CD4-positive, alpha-beta T cell treated with Interferon gamma for 1 hour (primary cell): ENCODE measurements at regions not wholly inside any gene's neighbourhood (a gene's known extent, or its start where the extent isn't known, plus 50 kb on each side); places are given as distances from the start of the nearest gene placed in this dataset.

Experiments used
- DNase-seq: peaks from one replicate; pipeline ENCODE4 v3.0.0-alpha.2; 2020

DNA sequence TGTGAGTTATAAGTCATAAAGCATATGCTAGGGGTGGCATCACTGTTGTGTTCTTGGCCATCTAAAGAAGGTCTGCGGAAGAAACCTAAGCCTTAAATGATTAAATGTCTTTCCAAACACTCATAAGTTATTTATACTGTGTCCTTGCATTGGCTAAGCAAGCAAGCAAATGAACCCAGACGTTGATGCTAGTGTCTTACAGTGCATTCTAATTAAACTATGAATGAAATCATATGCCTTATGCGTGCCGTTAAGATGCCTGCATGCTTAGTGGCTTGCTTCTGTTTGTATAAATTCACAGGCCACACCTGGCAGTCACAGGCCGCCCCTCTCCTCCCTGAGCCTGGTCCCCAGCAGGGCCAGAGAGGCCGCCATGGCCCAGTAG, 49.9 kb downstream of the RIN2 start:
- no peak for DNase-seq

DNA sequence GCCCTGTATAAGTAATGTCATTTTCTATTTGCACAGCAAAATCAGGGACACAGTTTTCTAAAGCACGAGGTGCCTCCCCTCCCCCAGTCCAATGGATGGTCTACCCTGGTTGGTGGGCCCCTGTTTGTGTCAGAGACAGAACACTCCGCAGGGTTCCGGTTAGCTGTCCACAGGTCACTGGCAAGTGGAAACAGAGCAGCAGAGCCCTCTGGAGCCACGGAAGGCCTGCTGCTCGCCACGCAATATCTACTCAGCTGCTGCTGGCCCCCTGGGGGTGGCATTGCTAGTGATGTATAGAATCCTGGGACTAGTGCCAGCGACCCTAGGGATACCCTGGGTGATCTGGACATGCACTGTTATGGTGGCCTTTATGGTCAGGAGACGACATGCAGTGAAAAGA, 50.4 kb downstream of the RIN2 start:
- no peak for DNase-seq

DNA sequence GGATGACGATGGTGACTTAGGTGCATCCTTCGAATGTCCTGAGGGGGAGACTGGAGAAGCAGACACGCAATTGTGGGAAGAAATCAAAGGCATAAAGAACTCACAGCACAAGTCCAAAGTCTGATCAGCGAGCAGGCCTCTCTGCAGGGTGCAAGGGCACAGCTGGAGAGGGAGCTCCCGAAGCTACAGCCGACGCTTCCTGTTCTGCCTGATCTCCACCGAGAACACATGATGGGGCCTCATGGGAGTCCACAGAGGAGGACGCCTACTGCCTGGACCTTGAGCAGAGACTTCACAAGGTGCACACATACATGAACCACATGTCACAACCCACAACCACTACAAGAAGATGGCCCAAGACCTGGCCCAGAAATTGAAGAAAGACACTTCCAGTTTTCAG, 51.4 kb downstream of the RIN2 start:
- DNase-seq: no peak

DNA sequence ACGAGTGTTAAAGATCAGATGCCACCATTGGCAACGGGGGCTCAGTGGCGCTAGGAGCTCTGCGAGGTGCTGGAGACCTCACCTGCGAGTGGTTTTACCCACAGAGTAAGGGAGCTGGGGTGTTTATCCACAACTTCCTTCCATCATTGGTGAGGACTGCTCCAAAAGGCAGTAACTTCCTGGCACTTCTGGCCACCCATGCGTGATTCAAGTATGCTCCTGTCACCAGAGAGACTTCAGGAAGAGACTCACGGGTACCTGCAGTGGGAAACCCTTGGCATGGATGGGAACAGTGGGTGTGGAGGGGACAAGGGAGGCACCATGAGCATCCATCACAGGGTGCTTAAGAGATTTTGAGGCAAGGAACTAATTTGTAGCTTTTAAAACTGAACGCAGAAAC, 53.2 kb downstream of the RIN2 start:
- no peak for DNase-seq

DNA sequence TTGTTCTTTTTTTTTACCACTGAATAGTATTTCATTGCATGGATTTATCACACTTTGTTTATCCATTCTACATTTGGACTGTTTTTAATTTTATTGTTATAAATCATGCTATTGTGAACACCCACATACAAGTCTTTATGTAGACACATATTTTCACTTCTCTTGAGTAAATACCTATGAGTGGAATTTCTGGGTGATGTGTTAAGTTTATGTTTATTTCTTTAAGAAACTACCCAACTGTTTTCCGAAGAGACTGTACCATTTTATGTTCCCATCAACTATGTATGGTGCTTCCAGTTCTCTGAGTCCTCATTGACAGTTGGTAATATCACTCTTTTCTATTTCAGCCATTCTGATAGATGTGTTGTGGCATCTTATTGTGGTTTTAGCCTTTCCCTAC, 54.0 kb downstream of the RIN2 start:
- DNase-seq: no peak

DNA sequence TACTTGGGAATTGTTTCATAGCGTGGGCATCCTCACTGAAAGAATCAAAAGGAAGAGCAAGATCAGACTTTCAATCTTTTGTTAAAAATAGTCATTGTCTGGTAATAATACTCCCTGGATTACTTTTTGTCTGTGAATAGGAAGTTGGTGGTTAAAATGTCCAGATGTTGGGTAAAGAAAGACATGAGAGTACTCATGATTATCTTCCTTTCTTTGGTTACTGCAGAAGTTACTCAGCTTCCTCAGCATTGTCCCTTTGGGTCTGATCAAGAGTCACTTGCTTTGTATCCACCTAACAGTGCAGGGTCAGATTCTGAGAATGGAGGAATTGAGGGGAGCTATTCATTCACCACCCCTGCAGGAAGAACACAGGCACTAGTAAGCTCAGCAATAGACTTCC, 54.6 kb downstream of the RIN2 start:
- no peak for DNase-seq

DNA sequence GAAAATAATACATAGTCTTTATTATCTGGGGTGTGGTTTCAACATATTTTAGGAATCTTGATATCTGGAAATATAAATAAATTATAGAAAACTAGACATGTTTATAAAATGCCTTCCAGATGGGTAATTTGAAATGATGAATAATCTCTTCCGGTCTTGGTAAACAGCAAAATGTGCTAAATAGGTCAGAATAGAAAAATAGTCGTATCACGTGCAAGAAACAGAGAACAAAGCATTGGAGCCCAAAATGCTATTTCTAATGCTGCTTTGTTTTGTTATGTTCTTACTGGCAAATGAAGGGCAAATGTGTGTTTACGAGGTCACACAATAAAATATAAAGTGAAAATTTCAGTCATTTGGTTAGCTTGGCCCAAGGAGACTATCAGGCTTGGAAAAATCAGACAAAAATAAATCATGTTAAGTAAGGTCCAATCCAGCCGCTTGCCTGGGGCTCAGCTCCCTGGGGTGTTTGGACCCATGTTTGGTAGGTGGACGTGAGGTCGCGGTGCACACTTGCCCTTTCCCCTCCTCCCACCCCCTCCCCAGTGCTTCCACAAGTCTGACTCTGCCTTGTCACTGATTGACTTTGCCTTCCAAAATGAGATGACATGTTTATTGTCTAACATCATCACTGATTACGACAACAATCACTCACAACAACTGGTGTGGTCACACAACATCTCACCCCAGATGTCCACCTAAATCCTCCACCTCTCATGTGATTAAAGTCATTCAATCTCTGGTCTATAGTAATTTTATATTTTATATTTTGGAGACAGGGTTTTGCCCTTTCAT, 56.0 kb downstream of the RIN2 start:
- no peak for DNase-seq

DNA sequence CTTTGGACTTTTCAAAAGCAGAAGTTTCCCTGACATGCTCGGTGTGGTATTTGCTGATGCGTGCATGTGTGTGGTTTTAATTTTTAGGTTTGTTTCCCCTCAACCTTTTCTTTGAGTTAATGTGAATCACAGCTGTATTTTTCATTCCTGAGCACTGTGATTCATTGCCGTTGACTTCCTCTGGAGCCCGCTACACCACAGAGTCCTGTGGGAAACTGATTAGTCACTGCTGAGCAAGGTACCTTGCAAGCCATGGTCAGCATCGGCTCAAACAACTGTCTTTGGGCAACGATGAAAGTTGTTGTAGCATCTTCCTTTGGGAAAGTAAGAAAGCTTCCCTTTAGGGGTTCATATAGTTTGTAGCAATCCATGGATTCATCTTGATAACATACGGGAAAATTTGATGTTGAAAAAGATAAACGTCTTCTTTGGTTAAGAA, 57.5 kb downstream of the RIN2 start:
- DNase-seq: peak; percentile 24

DNA sequence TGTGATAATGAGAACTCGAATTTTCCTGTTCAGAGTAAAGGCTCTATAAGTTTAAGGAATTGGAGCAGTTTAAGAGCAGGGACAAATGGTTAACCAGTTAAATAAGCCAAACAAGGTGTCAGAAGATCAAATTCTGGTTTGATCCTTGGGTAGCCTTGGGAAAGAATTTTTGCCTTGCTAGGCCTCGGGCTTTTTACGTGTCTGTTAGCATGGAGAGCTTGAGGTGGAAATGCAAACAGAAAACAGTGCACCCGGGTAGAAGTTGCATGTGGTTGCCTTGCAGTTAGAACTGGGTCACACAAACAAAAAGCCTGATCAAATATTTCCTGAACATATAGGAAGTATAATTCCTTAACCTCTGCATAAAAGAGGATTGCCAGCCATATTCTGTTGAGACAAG, 58.3 kb downstream of the RIN2 start:
- no peak for DNase-seq

DNA sequence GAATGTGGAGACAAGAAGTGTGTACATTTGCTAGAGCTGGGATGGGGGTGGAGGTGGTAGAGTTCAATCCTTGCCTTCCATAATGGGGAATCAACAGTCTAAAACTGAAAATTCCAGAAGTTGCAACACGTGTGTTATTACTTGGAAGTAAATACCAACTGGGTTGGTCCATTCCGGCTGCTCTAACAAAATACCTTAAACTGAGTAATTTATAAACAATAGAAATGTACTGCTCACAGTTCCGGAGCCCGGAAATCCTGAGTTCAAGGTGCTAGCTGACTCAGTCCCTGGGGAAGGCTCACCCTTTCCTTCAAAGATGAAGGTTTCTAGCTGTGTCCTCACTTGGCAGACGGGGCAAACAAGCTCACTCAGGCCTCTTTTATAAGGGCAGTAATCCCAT, 59.0 kb downstream of the RIN2 start:
- no peak for DNase-seq

DNA sequence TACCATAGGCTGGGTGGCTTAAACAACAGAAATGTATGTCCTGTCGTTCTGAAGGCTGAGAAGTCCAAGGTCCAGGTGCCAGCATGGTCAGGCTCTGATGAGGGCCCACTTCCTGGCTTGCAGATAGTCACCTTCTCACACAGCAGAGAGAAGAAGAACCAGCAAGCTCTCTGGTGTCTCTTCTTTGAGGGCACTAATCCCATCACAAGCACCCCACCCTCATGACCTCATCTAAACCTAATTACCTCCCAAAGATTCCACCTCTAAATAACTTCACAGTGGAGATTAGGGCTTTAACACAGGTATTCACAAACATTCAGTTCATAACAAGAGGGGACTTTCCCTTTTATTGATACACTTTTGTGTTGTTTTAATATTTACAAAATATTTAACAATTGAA, 61.1 kb downstream of the RIN2 start:
- no peak for DNase-seq

DNA sequence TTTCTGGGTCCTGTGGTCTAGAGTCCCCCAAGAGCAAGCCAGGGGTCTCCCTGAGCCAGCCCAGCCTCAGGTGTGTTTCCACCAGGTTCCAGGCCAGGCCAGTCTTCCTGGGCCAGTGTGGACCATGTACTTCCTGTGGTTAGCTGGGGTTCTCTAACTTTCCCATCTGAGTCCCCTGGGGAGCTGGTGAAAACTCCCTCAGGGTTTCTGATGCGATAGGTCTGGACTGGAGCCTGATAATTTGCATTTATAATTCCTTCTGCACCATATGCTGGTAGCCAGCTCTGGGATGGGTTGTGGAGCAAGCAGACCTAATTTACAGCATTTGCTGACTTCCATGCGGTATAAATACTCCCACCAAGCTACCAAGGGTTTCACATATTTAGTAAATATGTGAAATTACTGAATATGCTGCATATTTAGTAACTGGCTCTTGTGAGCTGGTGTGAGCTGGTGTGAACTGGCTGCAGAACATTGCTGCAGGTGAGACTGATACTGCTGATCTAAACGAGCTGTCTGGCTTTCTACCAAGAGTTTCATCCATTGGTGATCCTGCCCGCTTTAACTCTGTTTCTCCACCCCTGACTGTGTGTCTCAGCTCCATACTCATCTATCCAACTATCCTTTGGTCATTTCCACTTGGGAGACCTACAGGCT, 62.6 kb downstream of the RIN2 start:
- DNase-seq: no peak

DNA sequence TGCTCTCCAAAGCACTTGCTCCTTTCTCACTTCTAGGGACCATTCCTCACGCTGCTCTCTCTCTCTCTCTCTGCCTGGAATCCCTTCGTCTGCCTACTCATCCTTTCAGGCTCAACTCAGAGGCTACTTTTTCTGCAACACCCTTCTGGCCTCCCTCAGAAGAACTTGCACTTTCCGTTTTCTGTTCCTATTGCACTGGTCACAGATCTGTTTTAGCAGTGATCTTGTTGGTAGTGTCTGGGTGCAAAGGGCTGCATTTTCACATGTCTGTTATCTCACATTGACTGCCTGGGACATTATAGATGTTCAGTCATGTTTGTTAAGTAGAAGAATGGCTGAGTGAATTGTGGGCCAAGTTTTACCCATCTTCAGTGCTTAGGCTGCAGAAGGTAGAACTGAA, 63.5 kb downstream of the RIN2 start:
- no peak for DNase-seq

DNA sequence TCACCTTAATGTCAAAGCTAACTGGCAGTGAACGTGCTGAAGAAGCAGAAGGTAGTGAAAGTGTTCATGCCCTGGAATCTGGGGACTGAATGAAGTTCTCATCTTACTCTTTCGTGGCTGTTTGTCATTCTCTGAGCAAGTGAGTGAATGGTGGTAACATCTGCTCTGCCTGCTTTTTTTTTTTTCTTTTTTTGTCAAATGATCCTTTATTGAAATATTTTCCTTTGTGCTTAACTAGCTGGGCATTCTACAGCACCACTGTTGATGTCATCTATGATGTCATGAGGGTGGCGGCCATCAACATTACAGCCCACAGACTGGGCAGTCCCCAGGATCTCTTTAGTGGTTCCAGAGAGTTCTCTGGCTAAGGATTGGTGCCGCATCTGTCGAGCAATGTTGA, 65.2 kb downstream of the RIN2 start:
- DNase-seq: no peak

DNA sequence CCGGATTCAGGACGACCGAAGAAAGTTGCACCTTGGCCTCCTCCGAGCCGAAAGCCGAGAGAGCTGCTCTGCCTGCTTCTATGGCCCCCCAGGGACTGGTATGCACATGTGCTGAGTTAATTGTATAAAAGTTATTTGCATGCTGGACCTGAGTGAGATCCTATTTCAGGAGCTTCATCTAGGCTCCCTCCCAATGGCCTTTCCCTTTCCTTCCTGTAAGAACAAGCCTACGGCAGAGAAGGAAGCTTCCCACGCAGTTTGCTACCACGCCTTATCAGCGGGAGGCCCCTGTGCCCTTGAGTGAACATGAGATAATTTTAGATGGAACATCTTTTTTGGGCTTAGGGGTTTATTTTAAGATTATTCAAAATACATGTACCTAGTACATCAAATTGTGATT, 65.9 kb downstream of the RIN2 start:
- no peak for DNase-seq

DNA sequence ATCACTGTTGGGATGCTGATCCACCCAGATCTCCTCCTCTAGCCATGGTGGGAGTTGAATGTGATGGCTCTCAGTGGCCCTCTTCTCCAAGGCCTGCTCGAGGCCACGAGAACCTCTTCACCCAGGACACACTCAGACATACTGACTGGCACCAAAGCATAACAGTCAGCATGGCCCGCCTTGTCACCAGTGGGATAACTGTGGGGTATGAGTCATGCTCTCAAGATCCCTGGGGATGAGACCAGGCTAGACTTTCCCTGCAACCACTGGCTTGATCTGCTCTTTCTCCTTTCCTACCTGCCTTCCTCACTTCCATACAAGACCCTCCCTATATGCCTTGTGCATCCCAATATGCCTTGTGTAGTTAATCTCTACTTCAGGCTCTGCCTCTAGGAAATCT, 66.8 kb downstream of the RIN2 start:
- DNase-seq: no peak

DNA sequence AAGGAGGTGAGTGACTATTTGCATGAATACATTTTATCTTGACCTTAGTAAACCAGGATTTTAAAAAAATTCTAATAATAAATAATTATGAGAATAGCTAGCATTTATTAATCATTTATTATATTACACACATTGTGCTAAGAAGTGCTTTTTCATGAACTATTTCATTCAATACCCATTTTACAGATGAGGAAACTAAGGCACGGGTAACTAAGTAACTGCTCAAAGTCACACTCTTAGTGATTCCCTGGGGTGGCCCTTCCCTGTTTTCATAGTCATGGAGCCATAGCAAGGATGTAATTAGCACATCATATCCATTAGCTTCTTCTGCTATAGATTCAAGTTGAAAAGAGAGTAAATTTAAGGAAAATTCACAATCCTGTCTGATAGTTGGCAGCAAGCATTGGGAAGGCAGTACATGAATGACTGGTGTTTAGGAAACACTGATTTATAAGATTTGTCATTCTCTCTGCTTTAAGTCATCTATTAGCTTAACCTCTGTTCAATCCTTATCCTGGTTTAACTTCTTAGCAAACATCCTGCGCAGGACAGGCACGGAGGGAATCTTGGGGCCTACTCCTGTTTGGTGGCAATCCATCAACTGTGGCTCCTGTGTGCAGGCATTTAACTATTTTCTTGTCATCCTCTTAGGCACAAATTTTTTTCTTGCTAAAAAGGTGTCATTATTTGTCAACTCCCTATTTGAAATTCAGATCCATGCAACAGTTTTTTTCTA, 68.3 kb downstream of the RIN2 start:
- no peak for DNase-seq

DNA sequence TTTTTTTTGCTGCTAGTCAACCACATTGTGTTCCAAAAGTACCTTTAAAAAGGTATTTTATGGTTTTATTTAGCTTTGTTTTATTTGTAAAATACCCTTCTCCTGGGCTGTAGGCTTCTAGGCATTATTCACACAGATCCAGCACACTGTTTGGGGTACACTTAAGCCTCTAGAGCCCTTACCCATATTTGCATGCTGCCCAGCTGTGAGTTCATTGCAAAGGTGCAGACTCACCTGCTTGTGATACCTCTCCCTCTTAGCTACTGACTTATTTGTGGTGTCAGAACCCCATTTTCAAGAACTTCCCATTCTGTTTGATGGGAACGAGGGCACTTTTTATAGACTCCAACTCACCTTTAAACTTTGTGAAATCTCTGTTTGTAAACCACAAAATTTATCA, 69.8 kb downstream of the RIN2 start:
- DNase-seq: no peak

DNA sequence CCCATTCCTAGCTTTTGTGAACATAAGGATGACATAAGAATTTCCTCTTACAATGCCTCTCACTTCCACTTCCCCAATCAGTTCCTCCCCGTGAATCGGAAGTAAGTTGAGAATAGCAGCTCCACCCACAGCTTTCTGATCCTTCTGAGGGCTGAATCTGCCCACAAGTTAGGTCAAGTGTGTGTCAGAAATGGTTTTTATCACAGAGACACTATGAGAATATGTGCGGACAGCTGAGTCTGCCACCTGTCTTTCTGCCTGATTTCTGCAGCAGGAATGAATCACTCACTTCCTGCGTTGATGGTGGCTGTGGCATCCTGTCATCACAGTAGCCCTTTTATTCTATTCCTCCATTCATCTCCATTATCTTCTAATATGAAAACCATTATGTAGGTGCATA, 70.2 kb downstream of the RIN2 start:
- peak; percentile 52 for DNase-seq

DNA sequence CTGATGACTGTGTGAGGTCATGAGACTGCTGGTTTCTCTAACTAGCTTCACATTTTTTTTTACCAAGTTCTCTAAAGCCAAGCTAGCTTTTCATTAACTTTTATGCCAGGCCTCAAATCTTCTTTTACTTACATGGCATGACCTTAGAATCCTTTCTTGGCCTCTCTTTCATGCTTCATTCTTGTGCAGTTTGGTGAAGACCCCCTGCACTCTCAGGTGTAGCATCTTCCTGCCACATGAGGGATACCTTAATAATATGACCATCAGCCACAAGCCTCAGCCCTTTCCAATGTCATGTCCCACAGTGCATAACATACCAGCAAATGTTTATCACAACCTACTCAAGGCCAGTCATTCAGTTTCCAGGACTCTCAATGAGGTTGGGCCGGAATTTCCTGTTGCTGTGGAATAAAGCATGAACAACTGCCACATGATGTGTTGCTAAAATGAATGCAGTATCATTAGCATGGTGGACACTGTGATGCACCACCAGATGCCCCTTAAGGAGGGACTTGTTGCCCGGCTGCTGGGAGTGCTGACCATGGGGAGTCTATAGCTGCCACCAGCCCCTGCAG, 72.2 kb downstream of the RIN2 start:
- DNase-seq: no peak

DNA sequence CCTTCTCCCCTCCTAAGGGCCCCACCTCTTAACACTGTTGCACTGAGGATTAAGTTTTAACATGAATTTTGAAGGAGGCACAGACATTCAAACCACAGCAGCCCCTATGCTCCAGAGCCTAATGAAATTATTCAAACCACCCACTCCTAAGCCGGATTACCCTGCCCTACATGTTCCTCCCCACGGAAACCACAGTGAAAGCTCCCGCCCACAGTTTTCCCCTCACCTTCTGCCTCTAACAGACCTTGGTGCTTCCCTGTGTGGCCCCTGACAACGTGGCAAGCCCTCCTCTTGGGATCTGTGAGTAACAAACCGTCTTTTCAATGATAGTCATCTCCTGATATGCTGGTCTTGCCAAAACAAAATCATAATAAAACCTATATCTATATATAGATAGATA, 74.8 kb downstream of the RIN2 start:
- DNase-seq: no peak

DNA sequence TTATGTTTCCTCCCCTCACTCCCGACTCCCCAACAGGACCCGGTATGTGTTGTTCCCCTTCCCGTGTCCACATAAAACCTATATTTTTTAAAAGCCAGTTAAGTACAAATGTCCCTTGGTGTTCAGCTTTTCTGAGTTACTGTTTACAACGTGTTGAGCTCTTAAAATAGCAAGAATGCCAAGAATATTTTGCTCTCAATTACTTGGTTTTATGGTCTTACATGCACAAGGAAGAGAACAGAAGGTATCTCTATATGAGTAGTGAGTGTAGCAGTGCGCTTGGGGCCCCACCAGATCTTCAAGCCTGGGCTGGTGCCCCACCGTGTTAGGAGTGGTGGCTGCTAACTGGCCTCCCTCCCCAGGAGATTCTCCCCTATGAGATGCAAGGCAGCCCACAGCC, 75.3 kb downstream of the RIN2 start:
- no peak for DNase-seq

DNA sequence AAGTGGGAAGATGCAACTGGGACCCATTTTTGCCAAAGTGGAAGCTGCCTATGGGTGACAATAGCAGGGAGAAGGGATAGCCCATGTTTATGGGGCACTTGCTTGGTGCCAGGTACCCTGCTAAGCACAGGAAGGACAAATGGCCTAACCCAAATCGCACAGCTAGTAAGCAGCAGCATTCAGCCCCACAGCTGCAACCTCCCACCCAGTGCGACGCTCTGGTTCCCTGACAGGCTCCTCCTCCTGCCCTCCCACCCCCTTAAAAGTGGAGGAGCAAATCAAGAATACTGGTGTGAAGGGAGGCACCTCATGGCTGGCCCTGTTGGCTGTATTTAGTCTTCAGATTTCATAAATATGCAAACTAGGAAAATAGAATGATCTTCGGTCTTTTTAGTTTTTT, 76.2 kb downstream of the RIN2 start:
- DNase-seq: no peak

DNA sequence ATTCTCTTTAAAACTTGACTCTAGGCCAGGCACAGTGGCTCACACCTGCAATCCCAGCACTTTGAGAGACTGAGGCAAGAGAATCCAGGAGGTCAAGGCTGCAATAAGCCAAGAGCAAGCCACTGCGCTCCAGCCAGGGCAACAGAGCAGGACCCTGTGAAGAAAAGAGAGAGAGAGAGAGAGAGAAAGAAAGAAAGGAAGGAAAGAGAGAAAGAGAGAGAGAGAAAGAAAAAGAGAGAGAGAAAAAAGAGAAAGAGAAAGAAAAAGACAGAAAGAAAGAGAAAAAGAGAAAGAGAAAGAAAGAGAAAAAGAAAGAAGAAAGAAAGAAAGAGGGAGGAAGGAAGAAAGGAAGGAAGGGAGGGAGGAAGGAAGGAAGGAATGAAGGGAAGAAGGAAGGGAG, 76.7 kb downstream of the RIN2 start:
- no peak for DNase-seq
